HEK293 (cell line): ENCODE measurements at regions not wholly inside any gene's neighbourhood (a gene's known extent, or its start where the extent isn't known, plus 50 kb on each side); places are given as distances from the start of the nearest gene placed in this dataset.

Experiments
- BCL11A ChIP-seq: fragments of 450-650 bp; formaldehyde crosslinking; IDR thresholded peaks from 2 replicates; pipeline ENCODE4 v1.5.1; 2016; ENCODE audit warnings: low read depth, missing biosample characterization, missing genetic modification characterization
- KLF10 ChIP-seq: fragments of 450-650 bp; IDR thresholded peaks from 2 replicates; pipeline ENCODE4 v1.5.1; 2018; ENCODE audit warnings: missing biosample characterization, mild to moderate bottlenecking, missing genetic modification characterization
- OSR2 ChIP-seq: fragments of 450-650 bp; formaldehyde crosslinking; IDR thresholded peaks from 2 replicates; pipeline ENCODE4 v1.5.1; 2016; ENCODE audit warnings: missing biosample characterization, missing genetic modification characterization
- PATZ1 ChIP-seq: fragments of 450-650 bp; formaldehyde crosslinking; IDR thresholded peaks from 2 replicates; pipeline ENCODE4 v1.5.1; 2016; ENCODE audit warnings: missing biosample characterization, missing genetic modification characterization
- PRDM10 ChIP-seq: fragments of 450-650 bp; formaldehyde crosslinking; IDR thresholded peaks from 2 replicates; pipeline ENCODE4 v1.5.1; 2016; ENCODE audit warnings: missing biosample characterization, missing genetic modification characterization
- PRDM6 ChIP-seq: fragments of 450-650 bp; formaldehyde crosslinking; IDR thresholded peaks from 2 replicates; pipeline ENCODE4 v1.5.1; 2017; ENCODE audit warnings: missing biosample characterization, missing genetic modification characterization
- SCRT2 ChIP-seq: fragments of 450-650 bp; formaldehyde crosslinking; IDR thresholded peaks from 2 replicates; pipeline ENCODE4 v1.5.1; 2016; ENCODE audit warnings: missing biosample characterization, missing genetic modification characterization
- TSHZ1 ChIP-seq: fragments of 450-650 bp; formaldehyde crosslinking; IDR thresholded peaks from 2 replicates; pipeline ENCODE4 v1.5.1; 2016; ENCODE audit warnings: missing biosample characterization, missing genetic modification characterization, borderline replicate concordance
- ZBTB48 ChIP-seq: fragments of 450-650 bp; formaldehyde crosslinking; IDR thresholded peaks from 2 replicates; pipeline ENCODE4 v1.5.1; 2016; ENCODE audit warnings: missing biosample characterization, missing genetic modification characterization
- ZFP41 ChIP-seq: fragments of 450-650 bp; formaldehyde crosslinking; IDR thresholded peaks from 2 replicates; pipeline ENCODE4 v1.5.1; 2016; ENCODE audit warnings: missing biosample characterization, missing genetic modification characterization, borderline replicate concordance
- ZNF292 ChIP-seq: fragments of 450-650 bp; formaldehyde crosslinking; IDR thresholded peaks from 2 replicates; pipeline ENCODE4 v1.5.1; 2016; ENCODE audit warnings: low read depth, missing biosample characterization, missing genetic modification characterization, borderline replicate concordance
- ZNF362 ChIP-seq: fragments of 450-650 bp; formaldehyde crosslinking; IDR thresholded peaks from 2 replicates; pipeline ENCODE4 v1.5.1; 2016; ENCODE audit warnings: missing biosample characterization, missing genetic modification characterization
- ZNF423 ChIP-seq: fragments of 450-650 bp; formaldehyde crosslinking; IDR thresholded peaks from 2 replicates; pipeline ENCODE4 v1.5.1; 2016; ENCODE audit warnings: missing biosample characterization, missing genetic modification characterization
- ZNF544 ChIP-seq: fragments of 450-650 bp; formaldehyde crosslinking; IDR thresholded peaks from 2 replicates; pipeline ENCODE4 v1.5.0; 2017; ENCODE audit warnings: missing biosample characterization, missing genetic modification characterization
- ZNF600 ChIP-seq: fragments of 450-650 bp; formaldehyde crosslinking; IDR thresholded peaks from 2 replicates; pipeline ENCODE4 v1.5.1; 2016; ENCODE audit warnings: missing biosample characterization, missing genetic modification characterization
- ZNF664 ChIP-seq: fragments of 450-650 bp; formaldehyde crosslinking; IDR thresholded peaks from 2 replicates; pipeline ENCODE4 v1.5.1; 2016; ENCODE audit warnings: missing biosample characterization, missing genetic modification characterization
- ZNF692 ChIP-seq: fragments of 450-650 bp; formaldehyde crosslinking; IDR thresholded peaks from 2 replicates; pipeline ENCODE4 v1.5.1; 2016; ENCODE audit warnings: missing biosample characterization, missing genetic modification characterization
- ZNF768 ChIP-seq: fragments of 450-650 bp; formaldehyde crosslinking; IDR thresholded peaks from 2 replicates; pipeline ENCODE4 v1.5.1; 2018; ENCODE audit warnings: missing biosample characterization, mild to moderate bottlenecking, missing genetic modification characterization
- ZNF776 ChIP-seq: fragments of 450-650 bp; formaldehyde crosslinking; IDR thresholded peaks from 2 replicates; pipeline ENCODE4 v1.5.0; 2017; ENCODE audit warnings: missing biosample characterization, missing genetic modification characterization, borderline replicate concordance
- ZNF830 ChIP-seq: fragments of 450-650 bp; IDR thresholded peaks from 2 replicates; pipeline ENCODE4 v1.5.0; 2018; ENCODE audit warnings: missing biosample characterization, missing genetic modification characterization, low read depth, mild to moderate bottlenecking, moderate library complexity
- TF ChIP-seq, protein P1 (sequence below): fragments of 450-650 bp; formaldehyde crosslinking; IDR thresholded peaks from 2 replicates; pipeline ENCODE4 v1.5.1; 2016; ENCODE audit warnings: missing biosample characterization, missing genetic modification characterization

GRCh38 chr11:92867913-92868619 is 101.4 kb upstream of the MTNR1B start (continued):
- no peak for TF ChIP-seq ZNF292 (tag by site-specific recombination)
- no peak; the same call in 1 of the 2 replicates for TF ChIP-seq ZNF423 (tag by site-specific recombination)
- peak; percentile 81 for TF ChIP-seq KLF10 (tag by site-specific recombination)
- TF ChIP-seq ZNF544 (tag by site-specific recombination), result no peak
- peak; percentile 27; the same call in 1 of the 2 replicates for TF ChIP-seq SCRT2
- TF ChIP-seq ZNF664, result peak; percentile 70
- TF ChIP-seq ZNF768 (tag by site-specific recombination), result peak; percentile 9; the same call in 1 of the 2 replicates
- TF ChIP-seq ZNF362 (tag by site-specific recombination), result no peak
- peak; percentile 58; the same call in 1 of the 2 replicates for TF ChIP-seq PATZ1
- no peak for TF ChIP-seq ZNF776 (tag by site-specific recombination)
- TF ChIP-seq ZFP41 (tag by site-specific recombination), result no peak
- TF ChIP-seq ZNF692 (tag by site-specific recombination), result no peak
- peak; percentile 77; the same call in 1 of the 2 replicates for TF ChIP-seq TSHZ1 (tag by site-specific recombination)
- peak; percentile 50 for TF ChIP-seq ZNF600 (tag by site-specific recombination)
- TF ChIP-seq, protein P1, sequence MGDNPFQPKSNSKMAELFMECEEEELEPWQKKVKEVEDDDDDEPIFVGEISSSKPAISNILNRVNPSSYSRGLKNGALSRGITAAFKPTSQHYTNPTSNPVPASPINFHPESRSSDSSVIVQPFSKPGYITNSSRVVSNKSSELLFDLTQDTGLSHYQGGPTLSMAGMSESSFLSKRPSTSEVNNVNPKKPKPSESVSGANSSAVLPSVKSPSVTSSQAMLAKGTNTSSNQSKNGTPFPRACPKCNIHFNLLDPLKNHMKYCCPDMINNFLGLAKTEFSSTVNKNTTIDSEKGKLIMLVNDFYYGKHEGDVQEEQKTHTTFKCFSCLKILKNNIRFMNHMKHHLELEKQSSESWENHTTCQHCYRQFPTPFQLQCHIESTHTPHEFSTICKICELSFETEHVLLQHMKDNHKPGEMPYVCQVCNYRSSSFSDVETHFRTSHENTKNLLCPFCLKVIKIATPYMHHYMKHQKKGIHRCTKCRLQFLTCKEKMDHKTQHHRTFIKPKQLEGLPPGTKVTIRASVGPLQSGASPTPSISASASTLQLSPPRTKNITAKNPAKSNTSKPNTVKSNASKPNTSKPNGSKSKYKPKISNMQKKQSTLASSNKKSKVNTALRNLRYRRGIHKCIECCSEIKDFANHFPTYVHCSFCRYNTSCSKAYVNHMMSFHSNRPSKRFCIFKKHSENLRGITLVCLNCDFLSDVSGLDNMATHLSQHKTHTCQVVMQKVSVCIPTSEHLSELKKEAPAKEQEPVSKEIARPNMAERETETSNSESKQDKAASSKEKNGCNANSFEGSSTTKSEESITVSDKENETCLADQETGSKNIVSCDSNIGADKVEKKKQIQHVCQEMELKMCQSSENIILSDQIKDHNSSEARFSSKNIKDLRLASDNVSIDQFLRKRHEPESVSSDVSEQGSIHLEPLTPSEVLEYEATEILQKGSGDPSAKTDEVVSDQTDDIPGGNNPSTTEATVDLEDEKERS (tag by site-specific recombination), result no peak
- no peak for TF ChIP-seq ZBTB48 (tag by site-specific recombination)
- peak; percentile 99 for TF ChIP-seq PRDM6
- TF ChIP-seq BCL11A, result peak; percentile 91
- peak; percentile 95 for TF ChIP-seq OSR2 (tag by site-specific recombination)
- TF ChIP-seq ZNF830, result no peak
- 0 out of 2 replicates have a peak, but pooled peaks have one; percentile 24 for TF ChIP-seq PRDM10
